IMR-90 (cell line): ENCODE measurements at regions not wholly inside any gene's neighbourhood (a gene's known extent, or its start where the extent isn't known, plus 50 kb on each side); places are given as distances from the start of the nearest gene placed in this dataset.

Experiments used
- ATAC-seq: fragments of 200-7000 bp; cut with Tn5 transposase; 2 replicates; pipeline ENCODE4 v1.9.1; 2020; ENCODE audit warnings: low read depth, mild to moderate bottlenecking, moderate library complexity
- BruUV-seq: library from RNA; stranded (reverse); fragments of 400-500 nt; replicated peaks from 2 replicates; lab custom pipeline; 2021; lab: Mats Ljungman, UMichigan
- CTCF ChIA-PET: fragments of 300-600 bp; formaldehyde crosslinking; extraction: SDS; loops from one replicate; lab custom pipeline; 2021; ENCODE audit warnings: antibody characterized with exemption; lab: Yijun Ruan, JAX
- POLR2A ChIA-PET: fragments of 300-600 bp; sonication (Branson Sonifier 250); formaldehyde crosslinking; loops from one replicate; lab custom pipeline; 2022; ENCODE audit warnings: antibody characterized with exemption; ENCODE audit not compliant: unreplicated experiment; lab: Charles Lee
- DNase-seq: peaks from one replicate; pipeline ENCODE4 v3.0.0; 2013
- H2AFZ ChIP-seq: replicated peaks from 2 replicates; pipeline ENCODE3; 2013; ENCODE audit warnings: low read length, mild to moderate bottlenecking; ENCODE audit not compliant: poor library complexity
- H2AK5ac ChIP-seq: 2 replicates; pipeline ENCODE4 v1.6.1; 2013; ENCODE audit warnings: low read depth, low read length, inconsistent platforms
- H2AK9ac ChIP-seq: replicated peaks from 2 replicates; pipeline ENCODE3; 2013; ENCODE audit warnings: mild to moderate bottlenecking, low read depth, low read length, moderate library complexity; ENCODE audit not compliant: poor library complexity
- H2BK120ac ChIP-seq: 2 replicates; pipeline ENCODE4 v1.6.1; 2013; ENCODE audit warnings: low read depth, low read length, inconsistent platforms
- H2BK15ac ChIP-seq: 3 replicates; pipeline ENCODE4 v1.6.1; 2013; ENCODE audit warnings: low read depth, low read length, inconsistent platforms
- H2BK20ac ChIP-seq: 2 replicates; pipeline ENCODE4 v1.6.1; 2013; ENCODE audit warnings: low read depth, mild to moderate bottlenecking, inconsistent platforms, low read length, moderate library complexity
- H2BK5ac ChIP-seq: 2 replicates; pipeline ENCODE4 v1.6.1; 2013; ENCODE audit warnings: mild to moderate bottlenecking, low read depth, low read length, inconsistent platforms; ENCODE audit not compliant: poor library complexity, severe bottlenecking
- H3K14ac ChIP-seq: replicated peaks from 2 replicates; pipeline ENCODE4 v1.6.1; 2013; ENCODE audit warnings: low read depth, low read length, inconsistent platforms
- H3K18ac ChIP-seq: 2 replicates; pipeline ENCODE4 v1.6.1; 2013; ENCODE audit warnings: low read depth, low read length, control low read depth
- H3K23ac ChIP-seq: 2 replicates; pipeline ENCODE4 v1.6.1; 2013; ENCODE audit warnings: low read depth, low read length, inconsistent platforms
- H3K27ac ChIP-seq: 2 replicates; pipeline ENCODE4 v1.5.1; 2013; ENCODE audit warnings: mild to moderate bottlenecking, control low read depth, low read length; ENCODE audit not compliant: insufficient read depth
- H3K27me3 ChIP-seq: 2 replicates; pipeline ENCODE4 v1.6.1; 2013; ENCODE audit warnings: low read length; ENCODE audit not compliant: control insufficient read depth, insufficient read depth
- H3K36me3 ChIP-seq: 2 replicates; pipeline ENCODE4 v1.6.1; 2013; ENCODE audit warnings: low read length, mixed read lengths; ENCODE audit not compliant: control insufficient read depth, insufficient read depth
- H3K4ac ChIP-seq: 2 replicates; pipeline ENCODE4 v1.6.1; 2013; ENCODE audit warnings: low read depth, low read length, inconsistent platforms
- H3K4me1 ChIP-seq: 2 replicates; pipeline ENCODE4 v1.6.1; 2013; ENCODE audit warnings: low read length, mixed read lengths; ENCODE audit not compliant: control insufficient read depth, insufficient read depth
- H3K4me2 ChIP-seq: 2 replicates; pipeline ENCODE4 v1.6.1; 2013; ENCODE audit warnings: low read depth, mild to moderate bottlenecking, control low read depth, low read length, moderate library complexity
- H3K4me3 ChIP-seq: 2 replicates; pipeline ENCODE4 v1.5.1; 2013; ENCODE audit warnings: low read depth, mild to moderate bottlenecking, control low read depth, low read length, moderate library complexity; ENCODE audit not compliant: insufficient read depth
- H3K56ac ChIP-seq: 2 replicates; pipeline ENCODE4 v1.6.1; 2013; ENCODE audit warnings: low read length, inconsistent platforms; ENCODE audit not compliant: insufficient read depth; ENCODE audit errors: extremely low read depth
- H3K79me1 ChIP-seq, 2 experiments: 2 replicates each; pipeline ENCODE4 v1.6.1; 2013; ENCODE audit warnings: low read length in 2 of 2, inconsistent platforms in 1 of 2, low read depth in 1 of 2
- H3K9ac ChIP-seq: 2 replicates; pipeline ENCODE4 v1.6.1; 2013; ENCODE audit warnings: low read depth, low read length, control low read depth
- H3K9me1 ChIP-seq: 2 replicates; pipeline ENCODE4 v1.6.1; 2013; ENCODE audit warnings: low read length, inconsistent platforms; ENCODE audit not compliant: insufficient read depth
- H3K9me3 ChIP-seq: 2 replicates; pipeline ENCODE4 v1.6.1; 2013; ENCODE audit warnings: low read length; ENCODE audit not compliant: control insufficient read depth, insufficient read depth
- H4K20me1 ChIP-seq: 2 replicates; pipeline ENCODE4 v1.6.1; 2013; ENCODE audit warnings: low read length, inconsistent platforms; ENCODE audit not compliant: insufficient read depth
- H4K5ac ChIP-seq: 2 replicates; pipeline ENCODE4 v1.6.1; 2013; ENCODE audit warnings: mild to moderate bottlenecking, low read depth, low read length, control low read depth
- H4K8ac ChIP-seq, 2 experiments: 2 replicates each; pipeline ENCODE4 v1.6.1; 2013; ENCODE audit warnings: low read depth in 2 of 2, low read length in 2 of 2, control low read depth in 1 of 2, inconsistent platforms in 1 of 2
- H4K91ac ChIP-seq: 2 replicates; pipeline ENCODE4 v1.6.1; 2013; ENCODE audit warnings: low read depth, low read length, inconsistent platforms; ENCODE audit not compliant: insufficient read depth
- ELK1 ChIP-seq: fragments of 150-350 bp; IDR thresholded peaks from 2 replicates; pipeline ENCODE4 v1.6.1; 2016; ENCODE audit warnings: low read depth, mild to moderate bottlenecking, low read length, moderate library complexity, borderline replicate concordance
- MAZ ChIP-seq: IDR thresholded peaks from 2 replicates; pipeline ENCODE4 v1.6.1; 2012; ENCODE audit warnings: low read depth, mild to moderate bottlenecking, low read length, improper control_type of control experiment, moderate library complexity, borderline replicate concordance
- POLR2A ChIP-seq: IDR thresholded peaks from 2 replicates; pipeline ENCODE4 v1.6.1; 2012; ENCODE audit warnings: mild to moderate bottlenecking, low read depth, low read length
- SMC3 ChIP-seq: fragments of 150-350 bp; IDR thresholded peaks from 2 replicates; pipeline ENCODE4 v1.6.1; 2016; ENCODE audit warnings: low read depth, mild to moderate bottlenecking, antibody characterized with exemption, low read length, moderate library complexity
- USF2 ChIP-seq: fragments of 150-350 bp; IDR thresholded peaks from 2 replicates; pipeline ENCODE4 v1.6.1; 2017; ENCODE audit warnings: mild to moderate bottlenecking, antibody characterized with exemption, low read length, low read depth
- WGBS, 2 experiments: methylation state at CpG; one replicate each; pipeline versions ENCODE4 v1.1.5 to v1.1.7; 2013; ENCODE audit warnings: missing lambda C conversion rate in 2 of 2; ENCODE audit not compliant: insufficient read length in 1 of 2; ENCODE audit errors: extremely low coverage in 2 of 2; 5-methylcytosine and 5-hydroxymethylcytosine counted together
- dilution Hi-C: fragments of 300-500 bp; cut with HindIII; formaldehyde crosslinking; loops from one replicate; pipeline ENCODE4 v1.14.3; 2018; ENCODE audit warnings: low sequenced_read_pairs; ENCODE audit not compliant: unreplicated experiment
- in situ Hi-C: fragments of 300-500 bp; cut with MboI; formaldehyde crosslinking; loops from 3 replicates; pipeline ENCODE4 v1.14.3; 2019; ENCODE audit warnings: low sequenced_read_pairs, inconsistent platforms, mixed read lengths
- intact Hi-C: fragments of 100-400 bp; cut with micrococcal nuclease; formaldehyde crosslinking; loops from 2 replicates; pipeline ENCODE4 v1.10.0; 2022

GRCh38 chr1:90561911-90562310 lies 155.2 kb downstream of the BARHL2 start:
- Histone ChIP-seq H2BK120ac (no peak overlapping the region), H2AFZ (no peak overlapping the region), H3K36me3 (no peaks in the 10 kb centered on the region), H3K56ac (no peak overlapping the region), H2BK15ac (no peak overlapping the region), H3K14ac (no peak overlapping the region), H4K8ac (no peak overlapping the region), H2BK5ac (no peak overlapping the region), H3K4ac (no peak overlapping the region), H4K91ac (no peak overlapping the region), H3K79me1 (no peaks in the 10 kb centered on the region), H3K4me1 (no peaks in the 10 kb centered on the region), H4K5ac (no peak overlapping the region), H3K9ac (no peak overlapping the region), H3K4me3 (no peak overlapping the region), H3K27me3 (no peaks in the 10 kb centered on the region), H2AK5ac (no peak overlapping the region), H3K4me2 (no peak overlapping the region), H3K23ac (no peak overlapping the region), H3K27ac (no peak overlapping the region), H3K9me3 (no peaks in the 10 kb centered on the region), H3K18ac (no peak overlapping the region), H4K20me1 (no peaks in the 10 kb centered on the region), H3K9me1 (no peaks in the 10 kb centered on the region), H2AK9ac (no peak overlapping the region), H2BK20ac (no peak overlapping the region)
- dilution Hi-C loops (no loop called here), intact Hi-C loops (no loop called here), in situ Hi-C loops (no loop called here)
- DNase-seq, result no peak
- TF ChIP-seq MAZ (no peak), USF2 (no peak), SMC3 (no peak), POLR2A (no peak), ELK1 (no peak)
- ChIA-PET POLR2A (no interaction called here), CTCF (no interaction called here)
- no TSS peak for BruUV-seq
- no CpG with 5 or more reads among the region's 3 CpGs for WGBS, 2 experiments
- no peak for ATAC-seq
